Body of pancreas (tissue), 4 donors: ENCODE measurements at regions not wholly inside any gene's neighbourhood (a gene's known extent, or its start where the extent isn't known, plus 50 kb on each side); places are given as distances from the start of the nearest gene placed in this dataset.
"Not testable (repeated sequence)": the region's sequence is repeated elsewhere in the genome, so short reads cannot be mapped to it uniquely, and the experiment has no call there.

Source experiments
- ATAC-seq: fragments of 150-250 bp; one replicate; pipeline ENCODE4 v1.9.1; 2016
- DNase-seq, 4 donors: peaks; one replicate each; pipeline ENCODE4 v3.0.0-alpha.2; 2019
- H3K27ac ChIP-seq, 4 donors: fragments of 200-600 bp; sonication (generic); 1 replicate in 3 of 4; 2 replicates in 1 of 4; pipeline versions ENCODE4 v1.5.1 to v1.6.1; 2016 to 2019; ENCODE audit warnings: mild to moderate bottlenecking in 1 of 4, mixed read lengths in 1 of 4, moderate library complexity in 1 of 4
- H3K27me3 ChIP-seq, 2 donors: fragments of 200-600 bp; sonication (generic); one replicate each; pipeline ENCODE4 v1.6.0; 2016; ENCODE audit warnings: mild to moderate bottlenecking in 1 of 2
- H3K36me3 ChIP-seq, 2 donors: fragments of 200-600 bp; sonication (generic); replicated peaks in 1 of 2; 2 replicates each; pipeline ENCODE4 v1.5.1; 2016; ENCODE audit warnings: low read depth in 2 of 2; ENCODE audit not compliant: insufficient read depth in 1 of 2
- H3K4me1 ChIP-seq: fragments of 200-600 bp; sonication (generic); one replicate; pipeline ENCODE4 v1.6.0; 2016
- H3K4me3 ChIP-seq, 2 donors: fragments of 200-600 bp; sonication (generic); 1 replicate in 1 of 2; 2 replicates in 1 of 2; pipeline ENCODE4 v1.5.1; 2016 to 2019
- H3K9me3 ChIP-seq, 3 donors: fragments of 200-600 bp; sonication (generic); 1 replicate in 2 of 3; 2 replicates in 1 of 3; pipeline ENCODE4 v1.5.1; 2016
- POLR2A ChIP-seq, 3 donors: fragments of 450-650 bp; IDR thresholded peaks; one replicate each; pipeline ENCODE4 v1.6.1; 2016; ENCODE audit warnings: antibody characterized with exemption in 3 of 3, mild to moderate bottlenecking in 2 of 3
- WGBS, 2 donors: methylation state at CpG; one replicate each; pipeline ENCODE4 v1.1.5; 2017; 5-methylcytosine and 5-hydroxymethylcytosine counted together
- intact Hi-C: fragments of 100-400 bp; cut with DNase I; formaldehyde crosslinking; loops from one replicate; pipeline ENCODE4 v1.15.1; 2023
- TF ChIP-seq, protein P1 (sequence below), 7 experiments: fragments of 450-650 bp in 4 of 7; fragments of 200-600 bp in 3 of 7; sonication (generic) in 3 of 7; IDR thresholded peaks; one replicate each; pipeline ENCODE4 v1.5.1; 2016 to 2019; ENCODE audit warnings: antibody characterized with exemption in 7 of 7

- intact Hi-C loops, H3K27me3 ChIP-seq, H3K27ac ChIP-seq, H3K4me1 ChIP-seq, ATAC-seq, H3K4me3 ChIP-seq, H3K36me3 ChIP-seq, DNase-seq, H3K9me3 ChIP-seq: not testable (repeated sequence)
- 57 to 67% methylated on average over 2 to 4 of the region's 4 CpGs for WGBS, 2 donors
Measured at GRCh38 chr2:131818267-131818973, 290.7 kb downstream of the CCDC74A start.

DNA sequence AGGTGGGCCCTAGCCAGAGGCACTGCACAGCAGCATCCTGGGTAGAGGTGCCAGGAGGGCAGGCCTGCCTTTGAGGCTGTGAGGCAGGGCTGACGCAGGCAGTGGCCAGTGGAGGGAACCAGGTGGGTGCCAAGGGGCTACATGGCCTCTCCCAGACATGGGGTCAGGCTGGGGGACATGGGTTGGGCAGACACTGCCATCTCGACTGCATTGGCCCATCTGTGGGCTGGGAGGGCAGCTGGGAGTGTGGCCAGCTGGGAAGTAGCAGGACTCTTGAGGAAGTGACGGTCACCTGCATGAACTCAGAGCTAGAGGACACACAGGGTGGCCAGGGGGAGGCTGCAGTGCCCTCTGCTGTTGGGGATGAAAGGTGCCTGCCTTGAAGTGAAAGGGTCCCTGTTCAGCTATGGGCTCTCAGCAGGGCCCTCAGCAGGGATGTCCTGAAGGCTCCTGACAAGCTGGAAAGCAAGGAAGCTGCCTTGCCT lies 294.6 kb downstream of the CCDC74A start:
- 22 to 58% methylated on average over 2 to 3 of the region's 3 CpGs for WGBS, 2 donors
- H3K27me3 ChIP-seq, H3K4me3 ChIP-seq, H3K9me3 ChIP-seq, H3K27ac ChIP-seq, H3K36me3 ChIP-seq, intact Hi-C loops, H3K4me1 ChIP-seq, ATAC-seq: not testable (repeated sequence)
- peak in 3 of 4 donors; percentile 31 to 55 (median 40) for DNase-seq
- TF ChIP-seq, protein P1, sequence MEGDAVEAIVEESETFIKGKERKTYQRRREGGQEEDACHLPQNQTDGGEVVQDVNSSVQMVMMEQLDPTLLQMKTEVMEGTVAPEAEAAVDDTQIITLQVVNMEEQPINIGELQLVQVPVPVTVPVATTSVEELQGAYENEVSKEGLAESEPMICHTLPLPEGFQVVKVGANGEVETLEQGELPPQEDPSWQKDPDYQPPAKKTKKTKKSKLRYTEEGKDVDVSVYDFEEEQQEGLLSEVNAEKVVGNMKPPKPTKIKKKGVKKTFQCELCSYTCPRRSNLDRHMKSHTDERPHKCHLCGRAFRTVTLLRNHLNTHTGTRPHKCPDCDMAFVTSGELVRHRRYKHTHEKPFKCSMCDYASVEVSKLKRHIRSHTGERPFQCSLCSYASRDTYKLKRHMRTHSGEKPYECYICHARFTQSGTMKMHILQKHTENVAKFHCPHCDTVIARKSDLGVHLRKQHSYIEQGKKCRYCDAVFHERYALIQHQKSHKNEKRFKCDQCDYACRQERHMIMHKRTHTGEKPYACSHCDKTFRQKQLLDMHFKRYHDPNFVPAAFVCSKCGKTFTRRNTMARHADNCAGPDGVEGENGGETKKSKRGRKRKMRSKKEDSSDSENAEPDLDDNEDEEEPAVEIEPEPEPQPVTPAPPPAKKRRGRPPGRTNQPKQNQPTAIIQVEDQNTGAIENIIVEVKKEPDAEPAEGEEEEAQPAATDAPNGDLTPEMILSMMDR (IDR thresholded peaks at IDR 0.05): peak in 4 of 7 experiments; percentile 15 to 50 (median 33)

- H3K4me3 ChIP-seq, ATAC-seq, H3K4me1 ChIP-seq, H3K36me3 ChIP-seq, H3K27me3 ChIP-seq, intact Hi-C loops, DNase-seq, H3K9me3 ChIP-seq, H3K27ac ChIP-seq: not testable (repeated sequence)
- 81 to 91% methylated on average over 2 of the region's 2 CpGs for WGBS, 2 donors
Measured at GRCh38 chr2:131823058-131823457, 295.4 kb downstream of the CCDC74A start.

- intact Hi-C loops, DNase-seq, H3K4me3 ChIP-seq, ATAC-seq, H3K4me1 ChIP-seq, H3K27ac ChIP-seq, H3K9me3 ChIP-seq, H3K36me3 ChIP-seq, H3K27me3 ChIP-seq: not testable (repeated sequence)
- WGBS, 2 donors: 33 to 45% methylated on average over 2 of the region's 2 CpGs
Measured at GRCh38 chr2:131824986-131825385, 297.3 kb downstream of the CCDC74A start.

GRCh38 chr2:131827481-131828163 lies 299.9 kb downstream of the CCDC74A start:
- H3K9me3 ChIP-seq: no peaks in the 10 kb centered on the region
- no peak overlapping the region for H3K4me3 ChIP-seq
- DNase-seq: no peak
- H3K4me1 ChIP-seq: no peaks in the 10 kb centered on the region
- no peak for ATAC-seq
- TF ChIP-seq POLR2A (IDR thresholded peaks at IDR 0.05): no peak
- TF ChIP-seq, protein P1 (IDR thresholded peaks at IDR 0.05): no peak
- intact Hi-C loops: no loop called here
- H3K27ac ChIP-seq: no peak overlapping the region
- H3K27me3 ChIP-seq: no peaks in the 10 kb centered on the region
- H3K36me3 ChIP-seq: no peaks in the 10 kb centered on the region
- 91 to 94% methylated on average over 30 to 43 of the region's 56 CpGs for WGBS, 2 donors

DNA sequence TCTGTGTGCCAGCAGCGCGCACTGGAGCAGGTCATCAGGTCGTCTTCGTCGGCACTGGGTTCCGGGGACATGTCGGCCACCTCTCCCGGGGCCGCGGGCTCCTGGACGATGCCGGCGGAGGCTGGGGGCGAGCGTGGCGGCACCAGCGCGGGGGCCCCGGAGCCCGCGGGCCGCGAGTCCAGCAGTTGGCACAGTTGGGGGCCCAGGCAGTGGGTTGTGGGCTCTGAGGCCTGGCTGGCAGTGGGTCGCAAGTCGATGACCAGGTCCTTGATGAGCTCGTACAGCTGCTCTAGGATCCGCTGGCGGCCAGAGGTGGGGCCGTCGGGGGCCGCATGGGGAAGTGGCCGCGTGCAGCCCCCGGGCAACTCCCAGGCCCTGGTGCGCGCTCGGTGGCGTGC lies 300.5 kb downstream of the CCDC74A start:
- intact Hi-C loops: no loop called here
- H3K36me3 ChIP-seq: no peaks in the 10 kb centered on the region
- no peaks in the 10 kb centered on the region for H3K27me3 ChIP-seq
- DNase-seq (no peak), ATAC-seq (no peak)
- no peaks in the 10 kb centered on the region for H3K9me3 ChIP-seq
- no peaks in the 10 kb centered on the region for H3K4me1 ChIP-seq
- no peak overlapping the region for H3K4me3 ChIP-seq
- WGBS, 2 donors: 95% methylated on average over 17 of the region's 38 CpGs; no CpG with 5 or more reads in 1 of the 2 donors
- TF ChIP-seq POLR2A (IDR thresholded peaks at IDR 0.05): no peak
- TF ChIP-seq, protein P1 (IDR thresholded peaks at IDR 0.05): no peak
- H3K27ac ChIP-seq: no peak overlapping the region

DNA sequence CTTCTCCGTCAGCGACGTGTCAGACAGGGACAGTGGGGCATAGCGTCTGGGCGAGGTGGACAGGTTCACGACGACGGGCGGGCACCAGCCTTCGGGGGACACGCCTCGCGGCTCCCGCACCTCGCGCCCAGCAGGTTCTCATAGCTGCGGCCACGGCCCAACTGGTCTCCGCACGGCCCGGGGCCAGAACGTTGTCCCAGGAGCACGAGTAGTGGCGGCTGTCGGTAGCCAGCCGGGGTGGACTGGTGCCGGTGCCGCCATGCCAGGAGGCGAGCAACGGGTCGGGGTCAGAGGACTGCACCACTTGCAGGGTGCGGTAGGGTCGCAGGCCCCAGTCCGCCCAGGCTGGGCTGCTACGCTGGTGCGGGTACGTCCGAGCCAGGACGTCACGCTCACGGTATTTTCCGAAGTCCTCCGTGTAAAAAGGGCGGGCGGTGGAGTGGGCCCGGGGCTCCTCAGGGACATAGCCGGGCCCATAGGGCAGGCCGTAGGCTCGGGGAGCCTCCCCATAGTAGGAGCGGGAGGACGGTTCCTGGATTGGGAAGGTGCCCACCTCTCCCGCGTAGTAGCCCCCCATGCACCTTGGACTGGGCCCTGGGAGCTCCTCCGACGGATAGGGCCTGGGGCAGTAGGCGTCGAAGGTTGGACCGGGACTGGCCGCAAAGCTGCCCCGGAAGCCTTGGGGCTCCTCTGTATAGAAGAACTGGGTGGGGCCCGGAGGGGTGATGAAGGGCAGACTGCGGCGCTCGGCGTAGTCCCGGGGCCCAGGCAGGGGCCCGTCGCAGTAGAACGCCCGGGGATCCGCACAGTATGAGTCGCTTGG lies 301.2 kb downstream of the CCDC74A start:
- DNase-seq, H3K9me3 ChIP-seq, H3K4me1 ChIP-seq, ATAC-seq, H3K36me3 ChIP-seq, H3K27me3 ChIP-seq, H3K4me3 ChIP-seq, intact Hi-C loops, H3K27ac ChIP-seq: not testable (repeated sequence)
- 87 to 91% methylated on average over 57 to 67 of the region's 72 CpGs for WGBS, 2 donors

DNA sequence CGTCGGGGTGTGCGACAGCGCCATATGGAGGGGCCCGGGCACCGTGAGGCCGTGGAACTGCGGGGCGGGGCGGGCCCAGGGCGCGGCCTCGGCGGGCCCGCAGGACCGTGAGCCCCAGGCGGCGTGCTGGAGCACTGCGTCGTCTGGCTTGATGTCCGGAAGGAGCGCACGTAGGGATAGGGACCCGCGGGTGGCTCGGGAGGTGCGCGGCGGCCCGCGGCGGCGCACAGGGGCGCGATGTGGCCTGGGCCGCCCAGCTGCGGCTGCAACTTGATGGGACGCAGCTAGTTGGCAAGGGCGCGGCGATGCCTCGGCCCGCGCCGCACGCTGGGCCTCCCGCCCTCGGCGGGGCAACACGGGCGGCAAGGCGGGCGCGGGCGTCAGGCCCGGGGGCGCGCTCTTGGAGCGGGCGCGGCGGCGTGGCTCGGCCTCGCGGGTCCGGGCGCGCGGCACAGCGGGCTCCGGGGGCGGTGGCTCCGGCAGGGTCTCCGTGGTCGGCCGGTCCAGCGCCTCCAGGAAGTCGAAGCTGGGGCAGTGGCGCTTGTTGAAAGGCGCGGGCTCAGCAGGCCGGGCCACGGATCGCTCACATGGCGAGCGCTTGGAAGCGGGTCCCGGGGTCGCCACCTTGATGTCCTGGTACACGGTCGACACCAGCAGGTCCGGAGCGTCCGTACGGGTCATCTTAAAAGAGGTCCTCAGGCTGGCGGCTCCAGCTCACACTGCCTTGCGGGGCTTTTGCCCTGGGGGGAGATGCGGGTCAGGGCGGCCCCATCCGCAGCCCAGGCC lies 302.0 kb downstream of the CCDC74A start:
- peak; percentile 19 for ATAC-seq
- WGBS, 2 donors: 14 to 100% methylated on average over 1 to 94 of the region's 101 CpGs
- H3K36me3 ChIP-seq, intact Hi-C loops, H3K9me3 ChIP-seq, DNase-seq, H3K27me3 ChIP-seq, H3K27ac ChIP-seq, H3K4me3 ChIP-seq, H3K4me1 ChIP-seq: not testable (repeated sequence)
